ENCODE measurements at regions not wholly inside any gene's neighbourhood (a gene's known extent, or its start where the extent isn't known, plus 50 kb on each side); places are given as distances from the start of the nearest gene placed in this dataset.
"Not testable (repeated sequence)": the region's sequence is repeated elsewhere in the genome, so short reads cannot be mapped to it uniquely, and the experiment has no call there.

DNA sequence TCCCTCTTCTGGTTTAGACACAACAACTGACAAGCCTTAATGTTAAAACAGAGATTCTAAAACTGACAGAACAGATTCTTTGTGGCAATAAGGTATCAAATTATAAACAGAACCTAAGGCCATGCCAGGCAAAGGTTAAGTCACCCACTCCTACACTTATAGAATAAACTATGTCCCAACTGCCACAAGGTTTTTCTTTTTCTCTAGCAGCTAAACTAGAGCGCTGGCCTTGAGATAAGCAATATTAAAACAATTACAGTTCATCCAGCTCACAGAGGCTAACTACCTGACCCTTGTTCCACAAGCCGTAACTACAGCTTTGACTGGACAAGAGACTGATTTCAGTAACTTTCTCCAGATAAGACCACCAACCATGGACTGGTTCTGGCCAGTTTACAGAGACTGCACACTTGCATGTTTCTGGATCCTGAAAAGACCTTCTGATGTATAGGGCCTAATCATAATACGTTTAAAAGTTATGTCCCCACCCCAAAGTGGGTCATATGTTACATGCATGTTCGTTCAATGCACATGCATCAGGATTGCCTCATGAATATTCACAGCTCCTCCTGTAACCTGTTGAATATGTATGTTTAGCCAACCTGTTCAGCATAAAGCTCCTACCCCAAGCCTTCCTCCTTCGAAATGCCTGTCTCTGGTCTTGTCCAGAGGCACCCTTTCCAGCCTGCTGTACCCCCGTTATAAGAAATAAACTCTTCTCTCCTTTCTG, 61.9 kb upstream of the VASH1 start:
- no peak for DNase-seq (ENCODE audit: low read depth)

- DNase-seq (ENCODE audit: low read depth), result no peak
These were observed 61.2 kb upstream of the VASH1 start for GRCh38 chr14:76699939-76700590.

DNA sequence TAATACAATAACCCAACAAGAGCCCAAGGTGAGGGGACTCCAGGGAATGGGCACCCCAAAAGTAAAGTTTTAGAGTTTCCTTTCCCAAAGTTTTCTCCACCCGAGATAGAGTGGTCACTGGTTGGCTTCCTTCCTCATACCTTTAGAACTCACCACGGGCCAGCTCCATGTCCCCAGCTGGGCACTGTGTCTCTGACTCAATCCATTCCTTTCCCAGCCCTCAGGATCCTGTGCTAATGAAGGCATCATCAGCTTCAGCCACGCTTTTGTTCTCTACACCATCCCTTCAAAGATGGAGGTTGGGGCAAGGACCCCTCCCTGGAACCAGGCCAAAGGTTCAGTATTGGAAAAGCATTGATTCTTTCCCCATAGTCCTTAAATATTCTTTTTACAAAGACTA, 59.8 kb upstream of the VASH1 start:
- DNase-seq (ENCODE audit: low read depth), result no peak

DNA sequence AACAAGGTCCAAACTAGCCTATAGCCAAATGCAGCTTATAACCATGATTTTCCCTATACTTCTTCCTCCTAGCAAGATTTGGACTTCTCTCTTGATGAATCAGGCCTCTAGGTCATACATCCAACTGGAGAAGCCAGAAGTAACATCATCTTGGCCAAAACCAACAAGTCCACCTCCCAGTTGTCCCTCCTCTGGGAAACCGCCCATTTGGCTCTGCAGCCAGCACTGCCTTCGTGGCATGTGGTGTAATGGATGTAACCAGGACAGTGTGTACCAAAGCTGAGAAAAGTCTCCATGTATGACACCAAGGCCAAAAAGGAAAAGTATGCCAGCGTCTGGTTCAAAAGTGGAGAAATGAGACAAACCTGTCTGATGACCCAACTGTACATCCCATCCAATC, 59.3 kb upstream of the VASH1 start:
- no peak for DNase-seq (ENCODE audit: low read depth)

GRCh38 chr14:76705214-76705613, 56.1 kb upstream of the VASH1 start:
- DNase-seq (ENCODE audit: low read depth), result no peak

DNA sequence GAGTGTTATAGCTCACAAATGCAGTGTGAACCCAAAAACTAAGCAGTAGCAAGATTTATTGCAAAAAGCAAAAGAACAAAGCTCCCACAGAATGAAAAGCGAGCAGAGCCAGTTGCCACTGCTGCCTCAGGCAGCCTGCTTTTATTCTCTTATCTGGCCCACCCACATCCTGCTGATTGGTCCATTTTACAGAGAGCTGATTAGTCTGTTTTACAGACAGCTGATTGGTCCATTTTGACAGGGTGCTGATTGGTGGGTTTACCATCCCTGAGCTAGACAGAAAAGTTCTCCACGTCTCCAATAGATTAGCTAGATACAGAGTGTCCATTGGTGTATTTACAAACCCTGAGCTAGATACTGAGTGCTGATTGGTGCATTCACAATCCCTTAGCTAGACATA, 55.1 kb upstream of the VASH1 start:
- DNase-seq (ENCODE audit: low read depth), result not testable (repeated sequence)

DNA sequence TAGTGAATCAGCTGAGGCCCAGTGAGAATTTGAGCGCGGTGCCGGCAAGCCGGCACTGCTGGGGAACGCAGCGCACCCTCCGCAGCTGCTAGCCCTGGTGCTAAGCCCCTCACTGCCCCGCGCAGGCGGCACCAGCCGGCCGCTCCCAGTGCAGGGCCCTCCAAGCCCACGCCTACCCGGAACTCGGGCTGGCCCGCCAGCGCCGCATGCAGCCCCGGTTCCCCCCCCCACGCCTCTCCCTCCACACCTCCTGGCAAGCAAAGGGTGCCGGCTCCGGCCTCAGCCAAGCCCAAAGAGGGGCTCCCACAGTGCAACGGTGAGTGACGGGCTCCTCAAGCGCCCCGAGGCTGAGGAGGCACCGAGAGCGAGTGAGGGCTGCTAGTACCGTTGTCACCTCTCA, 54.5 kb upstream of the VASH1 start:
- no peak for DNase-seq (ENCODE audit: low read depth)

DNA sequence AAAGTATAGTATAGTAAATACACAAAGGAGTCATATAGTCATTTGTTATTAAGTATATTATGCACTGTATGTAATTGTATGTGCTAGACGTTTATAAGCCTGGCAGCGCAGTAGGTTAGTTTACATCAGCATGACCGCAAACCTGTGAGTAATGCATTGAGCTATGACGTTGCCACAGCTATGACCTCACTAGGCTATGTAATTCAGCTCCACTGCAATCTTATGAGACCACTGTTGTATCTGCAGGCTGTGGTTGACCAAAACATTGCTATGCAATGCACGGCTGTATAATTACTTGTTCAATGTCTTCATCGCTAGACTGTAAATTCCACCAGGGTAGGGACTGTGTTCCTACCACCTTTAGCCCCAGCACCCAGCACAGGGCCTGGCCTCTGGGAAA, 53.2 kb upstream of the VASH1 start:
- DNase-seq (ENCODE audit: low read depth), result no peak

DNA sequence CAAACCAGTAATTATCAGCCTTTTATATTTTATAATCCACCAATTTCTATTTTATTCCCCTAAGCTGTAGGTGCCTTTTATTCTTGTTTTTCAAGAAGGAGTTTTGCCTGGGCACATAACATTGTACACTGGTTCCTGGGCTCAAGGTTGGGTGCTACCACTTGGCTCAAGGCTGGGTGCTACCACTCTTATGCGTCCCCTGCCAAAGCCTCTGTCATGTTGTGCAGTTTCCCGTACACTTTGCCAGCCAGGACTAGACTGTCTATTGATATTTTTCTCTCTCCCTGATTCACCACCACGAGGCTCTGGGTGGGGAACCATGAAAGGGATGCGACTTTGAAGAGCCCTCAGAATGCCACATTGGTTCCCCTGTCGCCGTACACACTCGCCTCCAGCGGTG, 52.5 kb upstream of the VASH1 start:
- DNase-seq (ENCODE audit: low read depth), result no peak

DNA sequence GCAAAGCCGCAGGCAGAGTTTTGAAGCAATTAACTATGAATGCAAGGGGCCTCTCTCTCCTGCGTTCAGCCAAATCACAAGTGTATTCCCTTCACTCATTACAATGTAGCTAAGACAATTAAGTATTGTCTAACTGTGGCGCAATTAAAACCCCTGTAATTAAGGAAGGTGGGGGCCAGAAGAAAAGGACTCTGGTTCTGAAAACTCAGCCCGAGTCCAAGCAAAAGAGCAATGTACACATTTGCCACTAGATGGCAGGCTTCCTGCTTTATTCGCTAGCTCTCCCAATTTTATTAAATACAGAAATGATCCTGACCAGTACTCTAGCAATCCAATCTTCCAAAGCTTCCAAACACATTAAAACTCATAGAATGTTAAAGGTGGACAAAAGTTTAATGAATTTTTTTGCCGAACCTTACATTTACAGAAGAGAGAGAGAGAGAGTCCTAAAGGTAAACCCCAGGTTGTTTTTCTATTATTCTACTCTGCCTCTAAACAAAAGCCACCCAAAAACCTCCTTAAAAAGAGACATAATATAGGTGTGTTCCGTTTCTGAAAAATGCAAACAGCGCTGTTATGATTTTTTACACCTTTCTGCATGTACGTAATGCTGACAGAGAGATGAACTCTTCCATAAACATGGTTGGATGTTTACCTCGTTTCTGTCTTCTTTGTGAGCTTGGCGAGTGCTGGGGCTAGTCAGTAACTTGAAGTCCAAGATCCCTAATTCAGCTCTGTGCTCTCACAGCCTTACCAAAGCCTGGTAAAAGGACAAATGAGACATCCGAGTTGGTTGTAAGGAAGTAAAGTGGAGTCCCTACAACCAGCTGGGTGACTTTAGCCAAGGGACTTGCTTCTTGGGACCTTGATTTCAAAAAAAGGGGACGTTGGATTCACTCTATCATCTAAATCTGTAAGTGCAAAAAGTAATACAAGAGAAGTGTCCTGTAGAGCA, 50.9 kb upstream of the VASH1 start:
- peak; percentile 37 for DNase-seq (ENCODE audit: low read depth)

Measured in LHCN-M2 (cell line).